ENCODE measurements at regions not wholly inside any gene's neighbourhood (a gene's known extent, or its start where the extent isn't known, plus 50 kb on each side); places are given as distances from the start of the nearest gene placed in this dataset.

DNA sequence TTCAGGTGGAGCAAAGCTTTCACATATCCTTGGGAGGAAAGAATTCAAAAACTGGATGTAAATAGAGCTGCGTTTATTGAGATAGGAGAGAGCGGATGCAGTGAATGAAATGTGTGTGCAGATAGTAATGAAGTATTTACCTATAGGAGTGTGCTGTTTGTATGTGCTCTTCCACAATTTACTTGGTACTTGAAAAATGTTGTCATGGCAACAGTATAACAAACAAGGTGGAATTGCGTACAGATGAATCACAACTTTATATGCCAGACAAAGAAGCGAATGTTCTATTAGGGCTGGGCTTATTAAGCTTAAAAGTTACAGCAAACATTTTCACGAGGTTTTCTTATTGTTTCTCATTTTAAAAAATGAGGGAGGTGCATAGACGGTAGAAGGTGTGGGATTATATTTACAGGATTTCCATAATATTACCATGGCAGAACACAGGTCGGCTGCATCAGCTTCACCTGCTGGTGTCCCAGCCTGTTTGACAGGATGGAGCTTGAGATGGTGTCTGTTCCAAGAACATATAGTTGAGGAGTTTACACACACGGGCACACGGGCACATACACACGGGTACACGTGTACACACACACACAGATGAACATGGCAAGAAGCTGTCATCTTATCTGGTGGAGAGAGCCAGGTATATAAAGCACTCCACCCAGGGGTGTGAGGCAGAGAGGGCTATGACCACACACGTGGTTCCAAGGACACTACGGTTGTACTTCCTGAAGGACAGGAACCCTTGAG is 155.7 kb downstream of the RMI1 start:
- no peak for DNase-seq

DNA sequence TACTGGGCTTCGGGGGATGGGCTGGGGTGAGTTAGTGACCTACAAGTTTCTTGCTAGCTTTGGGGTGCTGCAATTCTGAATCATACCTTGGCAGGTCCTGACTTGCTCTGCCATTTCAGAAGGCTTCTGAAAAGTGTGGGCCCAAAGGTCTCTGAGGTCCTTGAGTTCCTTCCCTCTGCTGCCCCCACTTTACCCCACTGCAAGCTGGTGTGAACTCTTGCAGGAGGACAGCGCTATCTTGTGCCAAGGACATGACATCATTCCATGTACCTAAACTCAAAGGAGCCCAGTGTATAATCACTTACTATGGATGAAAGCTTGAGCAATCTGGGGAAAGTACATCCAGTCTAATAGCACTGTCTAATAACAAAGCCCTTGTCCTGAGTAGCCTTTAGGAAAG is 157.4 kb downstream of the RMI1 start:
- no peak for DNase-seq

DNA sequence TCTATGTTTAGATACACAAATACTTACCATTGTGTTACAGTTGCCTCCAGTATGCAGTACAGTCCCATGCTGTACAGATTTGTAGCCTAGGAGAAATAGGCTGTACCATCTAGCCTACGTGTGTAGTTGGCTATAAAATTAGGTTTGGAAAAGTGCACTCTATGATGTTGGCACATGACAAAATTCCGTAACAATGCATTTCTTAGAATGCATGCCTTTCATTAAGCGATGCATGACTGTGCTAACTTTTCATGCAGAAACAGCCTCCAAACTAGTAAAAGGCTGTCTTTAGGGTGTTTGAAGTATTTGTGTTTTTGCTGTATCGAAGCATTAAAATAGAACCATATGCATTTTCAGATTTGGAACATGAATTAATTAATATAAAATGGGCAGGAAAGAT is 157.9 kb downstream of the RMI1 start:
- DNase-seq: no peak

DNA sequence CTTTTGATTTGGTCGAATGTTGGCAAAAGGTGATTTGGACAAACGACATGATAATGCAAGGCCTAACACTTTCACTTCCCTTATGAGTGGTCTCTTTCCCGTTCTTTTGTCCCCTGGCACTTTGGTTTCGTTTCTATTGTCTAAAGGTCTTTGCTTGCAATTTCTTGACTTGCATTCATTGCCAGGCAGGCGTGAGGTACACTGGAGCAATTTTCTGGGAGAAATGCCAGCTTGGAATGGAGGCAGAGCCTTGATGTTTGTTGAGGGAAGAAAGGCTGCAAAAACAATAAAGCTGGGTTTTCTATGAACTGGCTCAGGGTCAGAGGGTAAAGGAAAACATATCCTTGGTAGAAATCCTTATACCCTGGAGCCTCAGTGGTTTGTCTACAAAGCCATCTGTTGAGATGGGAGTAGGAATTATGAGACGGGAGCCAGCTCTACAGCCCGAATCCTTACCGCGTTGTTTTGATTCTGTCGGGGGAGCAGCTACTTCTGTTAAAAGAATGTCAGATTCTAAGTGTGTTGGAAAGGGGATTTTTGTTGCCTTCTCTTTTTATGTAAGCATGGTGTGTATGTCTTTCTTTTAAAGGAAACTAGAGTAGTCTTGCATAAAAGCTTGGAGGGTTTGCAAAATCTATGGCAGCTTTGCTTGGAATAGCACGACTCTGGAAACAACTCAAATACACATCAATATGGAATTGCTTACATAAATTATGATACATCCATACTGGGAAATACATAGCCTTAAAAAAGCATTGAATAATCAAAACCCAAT is 158.9 kb downstream of the RMI1 start:
- DNase-seq: no peak

DNA sequence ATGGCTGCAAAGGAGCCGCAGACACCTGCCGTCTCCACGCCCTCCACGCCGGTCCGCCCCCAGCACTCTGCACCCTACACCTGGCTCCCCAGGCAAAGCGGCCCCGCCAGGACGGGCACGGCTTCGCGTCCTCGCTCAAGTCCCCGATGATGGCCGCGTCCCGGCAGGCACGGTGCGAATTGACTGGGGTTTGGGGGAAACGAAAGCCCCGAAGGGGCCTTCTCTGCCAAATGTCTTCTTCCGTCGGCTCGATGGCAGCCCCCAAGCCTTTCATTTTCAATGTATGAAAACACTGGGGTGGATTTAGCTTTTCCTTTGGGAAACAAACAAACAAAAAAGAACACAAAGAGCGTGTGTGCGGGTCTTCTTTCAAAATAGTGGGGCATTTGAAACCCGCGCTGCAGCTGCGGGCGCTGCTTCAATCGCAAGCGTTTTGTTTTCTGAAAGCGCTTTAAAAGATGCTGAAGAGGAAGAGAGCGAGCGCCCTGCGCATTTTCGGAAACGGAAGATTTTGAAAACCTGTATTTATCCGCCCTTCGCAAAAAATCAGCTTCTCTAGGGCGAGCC is 160.0 kb downstream of the RMI1 start:
- peak; percentile 7 for DNase-seq

DNA sequence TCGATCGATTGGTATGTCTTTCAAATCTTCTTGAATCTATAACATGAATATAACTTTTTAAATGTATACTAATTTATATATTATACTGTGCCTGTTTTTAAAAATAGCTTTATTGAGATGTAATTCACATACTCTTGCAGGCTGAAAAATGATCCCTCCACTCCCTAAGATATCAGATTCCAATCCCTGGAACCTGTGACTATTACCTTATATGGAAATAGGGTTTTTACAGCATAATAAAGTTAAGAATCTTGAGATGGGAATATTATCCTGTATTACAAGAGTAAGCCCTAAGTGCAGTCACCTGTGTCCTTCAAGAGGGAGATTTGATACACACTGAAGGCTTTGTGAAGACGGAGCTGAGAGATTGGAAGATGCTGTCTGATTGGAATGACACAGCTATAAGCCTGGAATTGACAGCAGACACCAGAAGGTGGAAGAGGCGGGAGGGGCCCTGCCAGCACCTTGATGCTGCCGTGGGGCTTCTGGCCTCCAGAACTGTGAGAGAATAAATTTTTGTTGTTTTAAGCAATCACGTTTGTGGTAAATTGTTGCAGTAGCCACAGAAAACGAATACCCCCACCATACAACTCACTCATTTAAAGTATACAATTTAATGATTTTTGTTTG is 161.3 kb downstream of the RMI1 start:
- no peak for DNase-seq

DNA sequence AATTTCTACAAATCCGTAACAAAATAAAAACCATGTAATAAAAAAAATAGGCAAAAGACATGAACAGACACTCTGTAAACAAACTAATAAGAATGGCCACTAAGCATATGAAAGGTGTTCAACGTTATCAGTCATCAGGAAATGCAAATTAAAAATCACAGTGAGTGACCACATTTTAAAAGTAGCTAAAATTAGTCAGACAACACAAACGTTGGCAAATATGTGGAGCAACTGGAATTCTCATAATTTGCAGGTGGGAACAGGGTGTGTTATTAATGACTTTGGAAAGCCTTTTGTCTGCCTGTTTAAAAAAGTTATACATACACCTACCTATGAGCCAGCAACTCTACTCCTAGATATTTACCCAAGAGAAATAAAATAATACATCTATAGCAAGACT is 164.4 kb downstream of the RMI1 start:
- no peak for DNase-seq

DNA sequence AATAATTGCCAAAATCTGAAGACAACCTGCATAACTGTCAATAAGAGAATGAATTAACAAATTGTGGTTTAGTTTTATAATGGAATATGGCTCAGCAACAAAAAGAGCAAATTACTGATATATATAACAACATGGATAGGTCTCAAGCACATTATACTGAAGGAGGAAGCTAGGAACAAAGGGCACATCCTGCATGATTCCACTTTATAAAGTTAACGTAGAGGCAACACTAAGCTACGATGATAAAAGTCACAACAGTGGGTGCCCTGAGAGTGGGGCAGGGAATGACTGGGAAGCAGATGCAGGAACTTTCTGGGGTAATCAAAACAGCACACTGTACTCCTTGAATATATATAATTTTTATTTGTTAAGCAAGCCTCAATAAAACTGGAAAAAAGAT is 165.2 kb downstream of the RMI1 start:
- no peak for DNase-seq

DNA sequence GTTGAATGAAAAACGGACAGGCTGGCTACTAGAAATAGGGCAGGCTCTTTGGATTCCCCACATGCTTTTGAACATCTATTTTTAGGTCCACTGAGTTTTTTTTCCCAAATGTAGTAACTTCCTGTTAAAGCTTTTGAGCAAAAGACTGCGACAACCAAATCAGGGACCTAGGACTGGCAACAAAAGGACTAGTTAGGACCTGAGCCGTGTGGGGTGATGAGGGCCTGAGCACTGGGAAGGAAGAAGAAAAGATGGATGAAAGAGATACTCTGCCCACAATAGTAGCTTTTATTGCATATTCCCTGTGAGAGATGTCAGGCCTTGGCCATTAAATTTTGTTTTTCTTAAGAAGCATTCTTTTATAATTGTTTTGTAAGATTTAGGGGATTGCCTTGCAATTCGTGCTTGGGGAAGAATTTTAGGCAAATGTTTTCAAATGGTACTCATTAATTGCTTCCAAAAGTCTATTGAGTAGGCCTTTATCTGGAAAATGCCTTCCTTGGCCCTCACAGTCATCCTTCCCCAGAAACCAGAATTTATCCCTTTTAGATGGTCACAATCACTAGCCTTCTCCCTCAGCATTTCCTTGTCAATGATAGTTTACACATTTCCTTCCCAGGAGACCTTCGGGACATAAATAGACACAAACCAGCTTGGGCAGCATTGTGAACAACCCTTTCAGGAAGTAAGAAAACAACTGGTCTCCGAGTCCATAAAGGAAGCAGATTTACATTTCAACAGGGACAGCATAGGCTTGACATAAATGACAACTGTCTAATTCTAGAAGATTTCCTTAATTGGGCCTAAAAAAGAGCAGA is 166.5 kb downstream of the RMI1 start:
- DNase-seq: no peak

DNA sequence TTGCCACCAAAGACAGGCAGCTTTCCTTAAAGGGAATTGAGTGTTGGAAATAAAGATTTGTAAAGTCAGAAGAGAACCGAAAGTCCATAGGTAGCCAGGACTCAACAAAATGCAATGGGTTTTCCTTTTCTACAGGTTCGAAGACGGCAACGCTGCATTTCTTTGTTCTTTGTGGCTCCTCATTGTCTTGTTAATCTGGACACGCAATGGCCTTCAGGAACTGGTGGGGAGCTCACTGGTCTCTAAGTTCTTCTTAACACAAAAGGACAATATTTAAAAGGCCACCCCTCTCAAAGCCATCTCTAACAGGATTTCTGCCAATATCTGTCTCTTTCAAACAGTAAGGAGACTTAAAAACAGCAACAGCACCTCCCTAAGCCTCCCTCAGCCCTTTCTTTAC is 170.6 kb downstream of the RMI1 start:
- DNase-seq: no peak

DNA sequence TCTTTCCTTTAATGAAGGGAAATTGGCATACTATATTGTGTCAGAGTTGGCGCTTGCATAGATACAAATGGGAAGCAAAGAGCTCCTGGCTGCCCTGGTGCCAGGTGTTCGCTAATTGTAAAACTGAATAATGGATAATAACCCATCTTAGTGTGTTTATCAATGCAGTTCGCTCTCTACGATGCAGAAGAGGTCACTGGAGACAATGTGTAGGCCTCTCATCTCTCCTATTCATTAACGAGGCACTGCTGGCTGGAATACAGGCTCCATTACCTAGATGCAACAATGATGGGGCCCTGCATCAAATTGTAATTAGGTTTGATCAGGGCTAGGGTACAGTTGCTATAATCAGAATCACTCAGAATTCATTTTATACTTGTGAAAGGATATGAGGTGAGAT is 171.0 kb downstream of the RMI1 start:
- no peak for DNase-seq

DNA sequence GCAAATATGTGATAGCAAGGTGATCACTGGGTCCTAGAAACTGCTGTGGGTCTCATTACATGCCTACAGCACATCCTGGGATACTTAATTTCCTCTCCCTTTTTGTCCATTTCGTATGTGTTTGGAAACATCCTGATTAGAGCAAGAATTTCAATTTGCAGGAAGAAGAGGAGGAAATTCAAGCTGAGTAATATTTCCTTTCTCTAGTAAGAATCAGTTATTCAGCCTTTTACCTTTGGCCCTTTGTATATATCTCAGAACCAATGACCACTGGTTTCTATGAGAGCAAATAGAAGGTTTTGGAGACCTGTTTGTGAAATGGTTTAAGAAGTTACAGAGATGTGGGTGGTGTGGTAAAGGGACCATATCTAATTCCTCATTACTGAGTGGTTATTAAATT is 171.6 kb downstream of the RMI1 start:
- DNase-seq: no peak

DNA sequence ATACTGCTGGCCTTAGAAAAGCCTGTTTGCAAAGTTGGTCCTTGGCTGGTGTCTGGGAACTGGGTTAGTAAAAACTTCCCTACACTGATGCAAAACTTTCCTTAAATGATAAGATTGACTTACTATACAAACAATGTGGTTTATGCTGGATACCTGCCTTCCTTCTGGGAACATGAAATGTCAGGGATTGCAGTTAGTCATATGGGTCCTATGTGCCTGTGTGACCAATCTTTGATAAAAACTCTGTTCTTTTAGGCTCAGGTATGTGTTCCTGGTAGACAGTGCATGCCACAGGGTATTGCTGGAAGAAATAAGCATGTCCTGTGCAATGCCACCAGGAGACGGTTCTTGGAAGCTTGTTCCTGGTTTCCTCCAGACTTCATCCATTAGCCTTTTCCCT is 173.3 kb downstream of the RMI1 start:
- DNase-seq: no peak

DNA sequence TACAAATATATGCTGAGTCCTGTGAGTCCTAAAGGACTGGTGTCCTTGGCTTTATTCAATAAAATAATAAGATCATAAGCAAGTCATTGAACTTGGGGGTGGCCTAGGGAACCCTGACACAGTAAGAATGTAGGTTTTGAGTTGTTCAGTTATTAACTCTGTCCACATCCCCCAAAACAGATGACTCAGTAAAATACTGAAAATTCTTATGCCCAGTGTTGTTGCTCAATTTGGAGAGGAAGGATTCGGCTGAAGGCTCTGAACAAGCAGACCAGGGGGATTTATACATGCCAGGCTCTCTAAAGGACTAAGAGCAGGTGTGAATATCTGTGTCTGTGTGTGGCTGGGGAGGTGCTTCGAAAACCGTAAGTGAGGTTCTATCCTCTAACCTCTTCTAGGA is 173.7 kb downstream of the RMI1 start:
- DNase-seq: no peak

DNA sequence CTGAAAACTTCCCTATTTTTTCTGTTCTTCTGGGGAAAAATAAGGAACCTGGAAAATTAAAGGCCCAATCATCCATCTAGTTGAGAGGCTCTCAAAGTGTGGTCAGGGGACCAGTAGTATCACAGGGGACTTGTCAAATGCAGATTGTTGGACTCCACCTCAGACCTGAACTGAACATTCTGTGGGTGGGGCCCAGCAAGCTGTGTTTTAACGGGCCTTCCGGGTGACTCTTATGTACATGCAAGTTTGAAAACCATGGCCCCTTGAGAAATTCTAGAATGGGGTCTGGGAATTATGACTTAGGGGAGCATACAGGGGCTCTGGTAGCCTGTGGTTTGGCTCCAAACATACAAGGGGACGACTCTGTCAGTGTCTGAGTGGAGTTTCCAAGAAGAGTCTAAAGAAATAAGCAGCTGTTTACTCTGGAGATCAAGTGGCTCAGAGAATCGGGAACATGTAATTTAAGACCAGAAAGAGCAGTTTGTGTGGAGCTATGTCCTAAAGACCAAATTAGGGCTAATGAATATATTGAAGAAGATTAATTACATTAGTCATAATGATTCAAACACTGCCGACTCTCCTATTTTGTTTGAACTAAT is 177.4 kb downstream of the SLC28A3 start:
- no peak for DNase-seq

DNA sequence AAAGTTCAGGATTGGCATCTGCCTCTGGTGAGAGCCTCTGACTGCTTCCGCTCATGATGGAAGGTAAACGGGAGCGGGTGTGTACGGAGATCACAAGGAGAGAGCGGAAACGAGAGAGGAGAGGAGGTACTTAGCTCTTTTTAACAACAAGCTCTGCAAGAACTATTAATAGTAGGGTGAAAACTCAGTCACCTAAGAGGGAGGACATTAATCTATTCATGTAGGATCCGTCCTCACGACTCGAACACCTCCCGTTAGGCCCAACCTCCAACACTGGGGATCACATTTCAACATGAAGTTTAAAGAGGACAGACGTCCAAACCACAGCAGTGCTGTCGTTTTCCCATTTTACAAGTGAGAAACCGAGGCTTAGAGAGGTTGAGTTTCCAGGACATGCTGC is 173.7 kb downstream of the SLC28A3 start:
- DNase-seq: no peak

DNA sequence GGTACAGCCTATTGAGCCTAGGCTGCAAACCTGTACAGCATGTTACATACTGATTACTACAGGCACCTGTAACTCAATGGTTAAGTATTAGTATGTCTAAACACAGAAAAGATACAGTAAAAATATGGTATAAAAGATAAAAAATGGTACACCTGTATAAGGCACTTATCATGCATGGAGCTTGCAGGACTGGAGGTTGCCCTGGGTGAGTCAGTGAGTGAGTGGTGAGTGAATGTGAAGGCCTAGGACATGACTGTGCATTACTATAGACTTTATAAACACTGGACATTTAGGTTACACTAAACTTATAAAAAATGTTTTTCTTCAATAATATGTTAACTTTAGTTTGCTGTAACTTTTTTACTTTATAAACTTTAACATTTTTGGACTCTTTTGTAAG is 171.3 kb downstream of the SLC28A3 start:
- DNase-seq: no peak

DNA sequence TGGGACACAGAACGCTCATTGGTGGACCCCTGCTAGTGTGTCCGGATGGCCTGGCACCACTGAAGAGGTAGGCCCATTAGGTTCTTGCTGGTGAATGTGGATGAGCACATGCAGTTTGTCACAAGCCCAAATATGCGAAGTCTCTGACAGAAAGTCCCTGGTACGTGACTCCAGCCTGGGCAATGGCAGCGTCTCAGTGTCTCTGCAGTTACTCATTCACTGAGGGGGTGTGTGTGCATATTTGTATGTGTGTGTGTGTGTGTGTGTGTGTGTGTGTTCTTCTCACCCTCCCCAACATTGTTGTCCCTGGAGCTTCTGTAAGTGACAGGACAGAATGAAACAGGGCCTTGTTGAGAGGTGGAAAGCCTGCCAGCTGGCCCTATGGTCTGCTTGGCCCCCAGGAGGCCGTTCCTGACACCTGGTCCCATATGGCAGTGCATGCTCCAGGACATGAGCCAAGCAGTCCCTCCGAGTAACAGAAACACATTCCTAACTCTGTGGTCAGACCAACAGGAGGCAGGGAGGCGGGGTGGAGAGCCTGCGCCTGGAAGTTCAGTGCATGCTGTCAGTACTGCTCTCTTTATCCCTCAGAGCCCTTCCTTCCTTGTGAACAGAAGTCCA is 169.9 kb downstream of the SLC28A3 start:
- DNase-seq: no peak

DNA sequence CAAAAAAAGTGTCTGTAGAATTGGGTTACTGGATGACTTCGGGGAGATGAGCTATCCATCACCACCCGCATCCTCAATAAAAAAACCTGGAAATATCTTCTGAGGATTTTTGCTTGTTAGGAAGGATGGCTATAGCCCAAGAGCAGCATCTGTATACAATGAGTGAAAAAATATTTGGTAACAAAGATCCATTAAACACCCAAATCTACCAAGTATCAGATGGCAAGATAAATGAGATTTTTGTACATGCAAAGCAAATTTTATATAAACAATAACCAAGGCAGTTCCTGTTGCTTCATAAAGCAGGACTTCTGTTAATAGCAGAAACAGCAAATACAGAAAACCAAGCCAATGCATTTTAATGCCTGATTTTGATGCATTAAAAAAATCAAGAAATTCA is 166.6 kb downstream of the SLC28A3 start:
- DNase-seq: no peak

DNA sequence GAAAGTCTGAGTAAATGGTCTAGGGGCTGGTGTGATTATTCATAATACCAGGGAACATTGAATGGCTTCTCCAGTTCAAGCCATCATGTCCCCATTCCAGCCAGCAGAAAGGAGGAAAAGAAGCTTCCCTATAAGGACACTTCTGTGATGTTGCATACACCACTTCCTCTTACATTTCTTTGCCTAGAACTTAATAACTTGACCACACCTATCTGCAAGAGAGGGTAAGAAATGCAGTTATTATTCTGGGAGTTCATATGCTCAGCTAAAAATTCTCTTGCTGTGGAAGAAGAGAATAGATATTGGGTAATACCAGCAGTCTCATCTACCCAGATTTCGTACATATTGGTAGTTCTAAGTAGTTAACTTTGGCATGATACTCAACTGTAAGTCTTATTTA is 166.1 kb downstream of the SLC28A3 start:
- DNase-seq: peak; percentile 3

DNA sequence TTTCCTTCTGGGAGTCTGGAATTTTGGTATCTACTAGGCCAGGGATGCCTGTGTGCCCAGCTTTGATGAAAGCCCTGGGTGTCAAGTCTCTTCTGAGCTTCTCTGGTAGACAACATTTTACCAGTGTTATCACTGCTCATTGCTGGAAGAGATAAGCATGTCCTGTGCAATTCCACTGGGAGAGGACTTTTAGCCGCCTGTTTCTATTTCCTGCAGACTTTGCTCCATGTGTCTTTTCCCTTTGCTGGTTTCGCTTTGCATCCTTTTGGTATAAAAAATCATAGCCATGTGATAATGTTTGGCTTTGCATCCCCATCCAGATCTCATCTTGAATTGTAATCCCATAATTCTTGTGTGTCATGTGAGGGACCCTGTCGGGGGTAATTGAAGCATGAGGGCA is 163.2 kb downstream of the SLC28A3 start:
- no peak for DNase-seq

DNA sequence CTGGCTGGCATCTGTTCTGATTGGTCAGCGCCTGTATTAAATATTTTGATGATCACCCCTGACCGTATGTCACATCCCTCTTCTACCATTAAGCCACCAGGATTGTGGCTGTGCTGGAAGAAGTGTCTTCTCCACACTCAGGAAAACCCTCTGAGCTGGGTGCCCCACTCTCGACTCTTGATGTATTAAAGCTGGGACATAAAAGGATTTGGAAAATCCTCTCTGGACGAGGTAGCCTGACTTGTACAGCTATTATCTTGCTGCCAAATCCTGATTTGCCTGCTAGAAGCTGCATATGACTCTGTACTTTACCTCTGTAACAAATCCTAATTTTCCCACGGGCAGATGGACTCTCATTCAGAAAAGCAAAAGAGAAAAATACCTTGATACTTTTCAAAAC is 161.0 kb downstream of the SLC28A3 start:
- no peak for DNase-seq
